ENCODE measurements at regions not wholly inside any gene's neighbourhood (a gene's known extent, or its start where the extent isn't known, plus 50 kb on each side); places are given as distances from the start of the nearest gene placed in this dataset.
"Not testable (repeated sequence)": the region's sequence is repeated elsewhere in the genome, so short reads cannot be mapped to it uniquely, and the experiment has no call there.

DNA sequence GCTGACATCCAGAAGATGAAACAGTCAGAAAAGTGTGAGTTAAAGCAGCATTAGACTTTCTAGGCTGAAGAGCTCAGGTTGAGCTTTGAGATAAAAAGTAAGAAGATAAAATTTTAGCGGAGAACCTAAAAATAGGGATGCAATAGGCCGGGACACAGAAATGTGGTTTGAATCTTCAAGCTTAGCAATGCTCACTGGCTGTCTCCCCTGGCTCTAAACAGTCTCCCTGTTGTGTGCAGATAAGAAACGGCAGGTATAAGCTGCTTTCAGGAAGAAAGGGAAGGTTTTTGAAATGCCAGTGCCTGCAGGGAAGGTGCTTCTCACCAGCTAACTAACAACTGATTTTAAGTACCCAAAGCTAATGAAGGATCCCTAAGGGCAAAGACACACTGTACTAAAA, 718.7 kb upstream of the SGO1 start:
- no peak for DNase-seq

DNA sequence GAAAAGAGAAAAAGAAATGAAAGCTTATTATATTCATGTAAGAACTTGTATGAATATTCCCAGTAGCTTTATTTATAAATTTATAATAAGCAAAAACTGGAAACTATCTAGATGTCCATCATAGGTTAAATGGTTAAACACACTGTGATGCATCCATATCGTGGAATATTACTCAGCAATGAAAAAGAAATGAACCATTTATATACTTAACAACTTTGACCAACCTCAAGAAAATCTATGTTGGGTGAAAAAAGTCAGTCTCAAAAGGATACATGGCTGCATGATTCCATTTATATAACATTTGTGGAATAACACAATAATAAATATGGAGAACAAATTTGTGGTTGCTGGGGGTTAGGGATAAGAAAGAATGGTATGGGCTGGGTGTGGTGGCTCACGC, 713.0 kb upstream of the SGO1 start:
- DNase-seq: no peak

DNA sequence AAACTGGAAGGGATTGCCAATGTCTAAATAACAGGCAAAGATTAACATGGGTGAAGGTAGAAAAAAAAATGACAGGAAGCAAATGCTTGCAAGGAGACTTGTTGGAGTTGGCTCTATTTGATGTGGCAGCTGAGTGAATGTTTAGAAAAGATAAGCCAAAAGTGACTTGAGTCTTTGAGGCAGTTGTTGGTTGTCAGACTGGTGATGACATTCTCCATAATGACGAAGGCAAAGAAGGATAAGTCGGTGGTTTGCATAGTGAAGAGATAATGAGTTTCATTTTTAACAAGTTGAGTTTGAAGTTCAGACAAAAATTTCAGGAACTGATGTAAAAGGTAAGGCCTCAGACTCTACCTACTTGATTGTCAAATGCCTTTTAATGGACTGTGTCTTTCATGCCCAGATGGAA, 704.1 kb upstream of the SGO1 start:
- DNase-seq: no peak

DNA sequence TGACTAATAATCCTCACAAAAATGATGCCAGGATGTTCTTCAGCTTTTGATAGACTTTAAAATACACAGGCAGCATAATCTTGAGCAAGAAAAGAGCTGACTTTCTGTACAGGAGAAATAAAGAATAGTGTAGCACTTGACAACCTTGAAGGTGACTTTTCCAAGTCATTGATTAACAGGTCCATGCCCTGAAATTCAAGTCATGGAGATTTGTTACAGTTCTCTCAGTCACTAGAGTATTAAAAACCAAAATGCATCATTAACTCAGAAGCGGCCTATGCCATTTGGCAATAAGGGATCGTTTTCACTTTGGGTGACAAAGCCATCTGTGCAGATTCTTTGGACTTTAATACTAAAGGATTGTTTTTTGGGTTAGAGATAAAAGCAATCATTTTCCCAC, 692.7 kb upstream of the SGO1 start:
- DNase-seq: no peak

DNA sequence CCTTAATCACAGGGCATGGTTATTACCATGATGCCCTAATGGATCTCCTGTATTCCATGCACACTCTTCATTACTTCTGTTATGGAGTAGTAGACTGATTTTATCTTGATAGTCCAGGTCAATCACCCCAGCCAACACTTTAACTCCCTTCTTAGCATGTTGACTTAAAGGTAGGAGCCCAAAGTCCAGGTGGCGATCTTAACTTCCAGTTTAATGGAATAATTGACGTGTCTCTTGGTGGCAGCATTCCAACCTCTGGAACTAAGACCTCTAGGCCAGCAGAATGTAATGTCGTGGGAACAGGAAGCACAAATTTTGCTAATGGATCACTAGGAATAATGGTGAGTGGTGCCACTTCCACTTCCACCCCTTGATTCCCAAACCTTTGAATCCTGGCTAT, 687.2 kb upstream of the SGO1 start:
- DNase-seq: no peak

DNA sequence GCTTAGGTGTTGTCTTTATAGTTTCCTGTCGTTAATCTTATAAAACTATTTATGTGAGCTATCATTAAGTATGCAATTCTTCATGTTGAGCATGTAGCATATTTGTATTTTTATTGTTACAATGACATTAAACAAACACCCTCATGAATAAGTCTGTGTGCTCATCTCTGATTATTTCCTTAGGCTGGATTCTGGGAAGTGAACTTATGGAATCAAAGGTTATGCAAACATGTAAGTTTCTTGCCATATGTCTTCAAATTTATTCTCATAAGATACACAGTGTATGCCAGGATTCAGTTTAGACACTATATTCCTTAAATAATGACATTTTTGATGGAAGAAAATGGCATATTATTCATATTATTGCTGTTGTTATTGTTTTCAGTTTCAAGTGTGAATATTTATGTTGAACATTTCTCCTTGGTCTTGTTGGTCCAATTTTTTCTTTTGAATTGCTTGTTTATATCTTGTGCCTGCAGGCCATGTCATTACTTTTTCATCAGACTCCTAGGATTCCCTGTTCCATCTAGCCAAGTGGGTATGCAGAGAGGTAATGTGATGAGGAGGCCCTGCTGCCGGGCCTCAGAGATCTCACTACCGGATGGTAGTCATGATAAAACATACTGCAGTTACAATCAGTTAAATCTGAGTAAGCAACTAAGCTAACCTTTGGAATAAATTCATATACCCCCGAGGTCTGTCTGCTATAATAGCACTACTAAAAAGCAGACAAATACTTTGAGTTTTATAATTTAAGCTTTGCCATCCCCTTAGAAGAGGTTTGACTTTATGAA, 684.3 kb upstream of the SGO1 start:
- DNase-seq: no peak

DNA sequence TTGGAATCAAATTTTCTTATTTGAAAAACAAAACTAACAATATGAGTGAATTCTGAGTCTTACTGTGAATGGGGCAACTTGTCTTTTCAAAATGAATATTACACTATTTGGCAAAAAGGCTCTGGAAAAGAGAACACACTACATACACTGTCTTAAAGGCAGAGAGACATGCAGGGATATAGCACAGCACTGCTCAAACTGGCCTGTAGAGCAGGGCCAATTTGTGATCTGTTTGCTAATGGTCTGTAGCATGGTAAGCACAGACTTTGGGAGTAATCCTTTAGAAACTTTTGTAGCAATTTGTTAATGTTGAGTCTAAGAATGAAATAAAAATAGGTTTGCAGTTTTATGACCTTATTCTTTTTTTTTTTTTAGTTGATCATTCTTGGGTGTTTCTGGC, 679.8 kb upstream of the SGO1 start:
- DNase-seq: no peak

DNA sequence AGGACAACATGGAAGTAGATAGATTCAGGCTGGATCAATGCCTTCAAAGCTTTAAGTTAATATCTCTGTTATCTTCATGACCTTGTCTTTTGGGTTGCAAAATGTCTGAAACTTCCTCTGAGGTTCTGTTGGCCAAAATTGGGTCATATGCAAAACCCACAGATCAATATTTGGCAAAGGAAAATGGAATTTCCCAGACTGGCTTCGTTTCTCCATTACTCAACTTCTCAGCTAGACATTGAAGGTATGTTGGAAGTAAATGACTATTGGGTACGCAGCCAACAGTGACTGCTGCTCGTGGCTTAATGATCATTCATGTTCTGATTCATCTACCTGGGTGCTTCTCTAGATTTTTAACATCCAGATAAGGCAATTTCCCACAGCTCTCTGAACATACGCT, 675.4 kb upstream of the SGO1 start:
- no peak for DNase-seq

DNA sequence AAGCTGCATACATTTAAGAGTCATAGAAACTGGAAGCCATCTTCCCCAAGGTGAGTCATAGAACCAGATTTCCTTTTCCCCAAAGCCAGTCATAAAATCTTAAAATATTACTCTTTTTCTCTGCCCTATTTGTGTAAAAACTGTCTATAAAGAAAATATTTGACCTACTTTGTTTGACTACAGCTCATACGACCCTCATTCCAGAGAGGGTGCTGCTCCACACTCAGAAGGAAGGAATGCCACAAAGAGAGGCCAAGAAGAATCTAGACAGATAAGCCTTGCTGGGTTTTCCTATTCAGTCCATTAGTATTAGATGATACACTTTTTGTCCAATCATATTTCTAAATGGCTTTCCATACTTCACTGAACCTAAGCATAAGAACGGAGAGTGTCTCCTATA, 671.6 kb upstream of the SGO1 start:
- DNase-seq: no peak

DNA sequence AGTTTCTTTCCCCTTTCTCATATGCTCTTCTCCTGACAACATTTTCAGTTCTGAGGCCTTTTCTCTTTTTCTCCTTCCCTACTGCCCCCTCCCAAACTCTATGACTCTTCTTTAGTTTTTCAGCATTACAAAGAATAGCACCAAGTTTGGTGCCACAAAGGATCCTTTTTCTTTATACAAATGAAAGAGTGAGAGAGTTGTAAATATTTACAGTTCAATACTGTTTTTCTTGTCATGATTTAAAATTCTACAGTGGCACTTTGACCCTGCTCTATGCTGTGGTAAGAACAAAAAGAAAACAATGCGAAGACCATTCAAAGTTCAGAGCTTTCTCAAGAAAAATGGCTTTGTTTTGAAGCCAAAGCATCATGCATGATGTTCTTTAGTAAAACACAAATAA, 667.9 kb upstream of the SGO1 start:
- no peak for DNase-seq

DNA sequence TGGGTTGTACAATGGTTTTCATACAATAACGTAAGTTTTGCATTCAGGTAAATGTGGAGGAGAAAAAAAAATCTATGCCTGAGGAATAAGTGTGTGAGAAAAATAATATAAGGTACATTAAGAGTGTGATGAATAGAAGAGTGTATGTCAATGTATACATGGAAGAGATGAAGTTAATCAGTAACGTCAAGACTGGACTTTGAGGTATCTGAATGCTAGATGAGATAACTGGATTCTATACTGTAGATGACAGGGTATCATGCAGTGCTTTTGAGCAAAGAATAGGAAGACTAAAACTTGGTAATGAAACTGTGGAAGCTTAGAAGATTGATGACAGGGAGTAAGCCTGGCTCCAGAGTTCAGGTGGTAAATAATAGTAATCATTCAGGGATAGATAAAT, 666.7 kb upstream of the SGO1 start:
- DNase-seq: no peak

DNA sequence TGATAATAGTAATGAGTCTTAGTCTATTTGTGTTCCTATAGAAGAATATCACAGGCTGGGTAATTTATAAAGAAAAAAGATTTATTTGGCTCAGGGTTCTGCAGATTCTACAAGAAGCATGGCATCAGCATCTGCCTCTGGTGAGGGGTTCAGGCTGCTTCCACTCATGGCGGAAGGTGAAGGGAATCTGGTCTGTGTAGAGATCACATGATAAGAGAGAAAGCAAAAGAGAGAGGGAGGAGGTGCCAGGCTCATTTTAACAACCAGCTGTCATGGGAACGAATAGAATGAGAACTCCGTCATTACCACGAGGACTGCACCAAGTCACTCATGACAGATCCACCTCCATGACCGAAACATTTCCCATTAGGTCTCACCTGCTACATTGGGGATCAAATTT, 664.0 kb upstream of the SGO1 start:
- DNase-seq: no peak

DNA sequence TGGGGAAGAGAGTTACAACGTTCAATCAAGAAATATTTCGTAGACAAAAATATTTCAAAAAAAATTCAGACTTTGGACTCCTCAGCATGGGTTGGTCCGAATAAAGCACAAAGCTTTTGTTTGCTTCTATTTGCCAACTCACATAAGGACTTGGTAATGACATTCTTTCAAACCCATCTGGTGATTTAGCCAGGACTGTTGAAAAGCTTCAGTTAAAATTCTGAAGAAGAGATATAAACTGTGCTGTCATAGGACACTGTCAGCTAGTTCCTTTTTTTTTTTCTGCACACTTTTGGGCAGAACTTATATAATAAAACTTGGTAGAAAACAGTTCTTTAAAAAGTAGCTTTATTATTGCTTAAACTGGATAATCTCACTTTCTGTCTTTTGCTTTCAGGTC, 660.8 kb upstream of the SGO1 start:
- DNase-seq: no peak

DNA sequence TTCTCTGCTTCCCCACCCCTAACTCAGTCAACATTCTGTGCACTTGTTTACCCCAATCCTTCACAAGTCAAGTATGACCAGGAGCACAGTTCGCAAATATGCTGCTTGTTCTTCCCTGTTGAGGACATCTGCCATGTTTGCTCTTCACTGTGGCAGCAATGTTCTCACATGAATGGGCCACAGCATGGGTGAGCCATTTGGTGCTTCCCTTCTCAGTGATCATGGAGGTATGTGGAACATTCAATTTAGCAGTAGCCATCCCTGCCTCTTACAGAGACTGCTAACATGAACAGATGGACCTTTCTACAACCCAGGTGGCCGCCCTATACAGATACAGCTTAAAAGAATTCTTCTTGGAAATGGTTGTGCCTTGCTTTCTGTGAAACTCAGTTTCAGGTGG, 660.1 kb upstream of the SGO1 start:
- no peak for DNase-seq

DNA sequence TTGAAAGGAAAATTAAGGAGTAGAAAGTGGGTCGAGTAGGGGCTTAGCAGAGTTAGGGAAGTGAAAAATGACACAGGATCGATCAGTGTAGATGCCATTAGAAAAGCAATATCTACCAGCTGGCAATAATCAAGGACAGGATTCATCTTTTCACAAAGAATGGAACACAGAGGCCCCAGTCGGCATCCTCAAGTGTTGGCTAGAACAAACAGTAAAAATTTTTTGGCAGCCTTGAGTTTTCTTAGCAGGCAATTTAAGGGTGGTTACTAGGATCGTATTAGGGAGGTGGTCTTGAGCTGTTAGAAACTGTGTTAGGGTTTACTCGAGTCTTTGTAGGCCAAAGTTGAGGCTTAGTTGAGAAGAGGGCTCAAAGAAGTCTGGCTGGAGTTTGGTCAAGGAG, 658.8 kb upstream of the SGO1 start:
- no peak for DNase-seq

DNA sequence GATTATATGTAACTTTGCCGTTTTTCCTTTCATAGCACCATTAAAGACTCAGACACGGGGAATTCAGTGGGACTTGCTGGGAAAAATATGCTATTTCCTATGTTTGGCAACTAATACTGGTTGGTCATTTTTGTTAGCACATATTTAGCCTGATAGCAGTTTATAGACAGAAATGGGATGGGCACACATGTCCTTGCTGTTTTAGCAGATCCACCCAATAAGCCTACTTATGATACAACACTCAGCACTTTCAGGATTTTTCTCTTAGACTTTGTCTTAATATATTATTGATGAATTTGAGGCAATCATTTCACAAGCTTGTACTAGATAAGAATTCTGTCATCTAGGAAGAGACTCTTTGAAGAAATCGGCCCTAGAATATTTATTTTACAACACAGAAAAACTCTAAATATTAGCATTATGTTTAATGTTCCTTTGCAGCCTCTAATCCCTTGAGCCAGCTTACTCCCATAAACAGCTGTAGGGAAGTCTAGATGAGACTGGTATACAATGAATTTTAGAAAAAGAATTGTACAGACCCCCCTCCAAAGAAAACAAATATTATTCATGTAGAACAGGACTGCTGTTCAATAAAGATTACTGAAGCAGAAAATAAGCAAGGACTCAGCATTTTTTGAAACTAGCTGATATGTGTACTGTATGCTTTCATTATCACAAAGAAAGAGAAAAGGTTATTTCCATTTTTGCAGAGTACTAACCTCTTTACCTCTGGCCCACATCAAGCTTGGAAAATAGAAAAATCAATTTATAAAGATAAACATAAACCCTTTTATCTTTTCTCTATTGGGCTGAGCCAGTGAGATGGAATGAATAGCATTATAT, 656.8 kb upstream of the SGO1 start:
- no peak for DNase-seq

DNA sequence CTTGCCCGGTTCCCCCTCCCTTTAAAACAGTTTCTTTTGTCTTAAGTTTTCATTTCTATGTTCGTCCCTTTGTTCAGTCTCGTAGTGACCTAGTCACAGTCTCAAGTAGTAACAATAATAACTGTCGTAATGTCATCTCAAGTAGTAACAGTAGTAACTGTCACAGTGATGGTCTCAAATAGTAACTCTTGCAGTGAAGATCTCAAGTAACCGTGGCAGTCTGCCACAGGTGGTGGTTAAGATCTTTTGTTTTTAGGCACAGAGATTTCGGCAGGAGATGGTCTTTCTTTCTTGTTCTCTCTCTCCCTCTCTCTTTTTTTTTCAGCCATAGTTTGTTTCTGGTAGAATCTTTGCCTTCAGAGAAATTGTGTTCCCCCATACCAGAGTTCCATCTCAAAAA, 656.0 kb upstream of the SGO1 start:
- DNase-seq: no peak

DNA sequence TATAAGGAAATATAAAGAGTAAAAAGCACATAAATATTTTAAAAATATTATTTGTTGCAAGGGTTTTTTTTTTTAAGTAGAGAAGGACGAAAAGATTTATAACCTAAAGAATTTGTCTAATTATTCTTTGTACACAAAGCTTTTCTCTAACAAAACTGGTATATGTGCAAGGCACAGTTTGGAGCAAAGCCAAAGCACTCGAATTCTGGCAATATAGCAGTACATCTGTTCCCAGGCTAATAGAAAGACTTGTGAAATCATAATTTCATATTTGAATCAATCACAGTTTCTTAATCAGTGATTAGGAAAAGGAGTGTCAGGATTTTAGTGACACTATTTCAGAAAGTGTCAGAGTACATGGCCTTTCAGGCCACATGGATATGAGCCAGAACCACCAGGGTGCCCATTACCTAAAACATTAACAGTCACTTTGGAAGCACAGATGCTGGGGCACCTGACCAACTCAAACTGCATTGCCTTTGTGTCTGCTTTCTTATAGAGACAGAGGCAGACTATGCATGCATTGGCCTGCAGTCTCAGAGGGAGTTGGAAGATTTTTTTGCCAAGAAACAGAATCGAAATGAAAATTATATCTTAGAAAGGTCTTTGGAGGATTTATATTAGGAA, 651.8 kb upstream of the SGO1 start:
- no peak for DNase-seq

DNA sequence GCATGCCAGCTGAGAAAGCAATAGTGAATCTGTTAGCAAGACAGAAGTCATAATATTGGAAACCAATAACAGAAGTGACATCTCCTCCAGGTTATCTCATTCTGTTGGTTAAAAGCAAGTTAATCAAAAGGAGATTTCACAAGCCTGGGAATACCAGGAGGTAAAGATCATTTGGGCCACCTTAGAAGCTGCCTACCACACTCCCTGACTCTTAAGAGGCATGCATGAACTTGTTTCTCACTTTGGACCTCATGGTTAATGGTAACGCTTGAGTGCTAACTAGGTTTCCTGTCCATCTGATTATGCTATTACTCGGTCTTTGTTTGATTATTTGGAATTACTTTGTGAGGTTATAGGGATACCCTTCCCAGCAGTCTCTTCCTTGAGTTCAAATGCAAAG, 650.8 kb upstream of the SGO1 start:
- DNase-seq: no peak

DNA sequence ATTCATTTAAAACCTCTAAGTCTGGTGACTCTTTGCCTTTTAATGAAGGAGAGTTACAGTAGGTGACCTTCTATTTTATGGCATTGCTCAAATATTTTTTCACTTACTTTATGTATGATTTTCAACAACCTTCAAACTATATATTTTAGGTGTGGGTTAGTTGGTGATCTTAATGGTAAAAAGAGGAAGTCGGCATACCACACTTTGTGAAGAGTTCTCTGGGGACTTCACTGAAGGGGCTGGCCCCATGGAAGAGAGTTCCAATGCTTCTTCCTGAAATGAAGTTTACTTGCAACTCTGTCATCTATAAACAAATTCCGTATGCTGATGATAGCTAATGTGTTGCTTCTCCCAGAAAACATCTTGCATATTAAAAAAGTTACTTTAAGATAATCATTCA, 647.0 kb upstream of the SGO1 start:
- no peak for DNase-seq

DNA sequence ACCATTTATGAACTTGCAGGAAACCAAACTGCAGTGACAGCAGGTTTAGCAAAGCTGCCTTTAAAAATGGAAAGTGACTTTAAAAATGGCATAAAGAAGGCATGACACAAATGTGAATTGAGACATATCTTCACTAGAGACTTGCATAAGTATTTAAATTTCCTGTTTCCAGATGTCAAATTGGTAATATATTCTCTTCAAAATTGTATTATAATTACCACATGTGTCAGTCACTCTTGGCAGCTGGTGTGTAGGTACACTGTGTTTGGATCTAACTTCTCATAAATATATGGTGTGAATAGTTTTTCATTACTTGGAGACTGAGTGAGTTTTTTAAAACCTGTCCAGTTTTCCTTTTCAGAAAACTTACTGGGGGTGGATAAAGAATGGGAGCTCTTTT, 636.2 kb upstream of the SGO1 start:
- DNase-seq: no peak

DNA sequence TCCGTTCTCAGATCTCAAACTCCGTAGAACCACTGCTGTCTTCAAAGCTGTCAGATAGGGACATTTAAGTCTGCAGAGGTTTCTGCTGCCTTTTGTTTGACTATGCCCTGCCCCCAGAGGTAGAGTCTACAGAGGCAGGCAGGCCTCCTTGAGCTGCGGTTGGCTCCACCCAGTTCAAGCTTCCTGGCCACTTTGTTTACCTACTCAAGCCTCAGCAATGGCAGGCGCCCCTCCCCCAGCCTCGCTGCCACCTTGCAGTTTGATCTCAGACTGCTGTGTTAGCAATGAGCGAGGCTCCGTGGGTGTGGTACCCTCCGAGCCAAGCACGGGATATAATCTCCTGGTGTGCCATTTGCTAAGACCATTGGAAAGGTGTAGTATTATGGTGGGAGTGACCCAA, 634.9 kb upstream of the SGO1 start:
- DNase-seq: not testable (repeated sequence)

DNA sequence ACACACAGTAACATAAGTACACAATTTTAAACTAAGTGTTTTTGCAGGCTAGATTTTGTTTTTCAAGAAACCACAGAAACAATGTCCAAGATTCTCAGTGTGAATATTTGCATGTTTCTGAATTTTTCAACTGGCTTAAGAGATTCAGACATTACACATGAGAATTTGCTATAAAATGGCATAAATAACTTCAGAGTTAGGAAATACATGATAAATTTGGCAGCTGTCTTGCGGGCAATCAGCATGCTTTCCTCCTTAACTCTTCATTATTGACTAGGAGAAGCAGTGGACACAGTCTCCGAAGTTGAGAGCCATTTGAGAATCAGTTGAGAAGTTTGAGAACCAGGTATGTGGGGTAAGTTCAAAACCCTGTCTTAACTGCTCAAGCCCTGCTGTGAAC, 625.6 kb upstream of the SGO1 start:
- no peak for DNase-seq

DNA sequence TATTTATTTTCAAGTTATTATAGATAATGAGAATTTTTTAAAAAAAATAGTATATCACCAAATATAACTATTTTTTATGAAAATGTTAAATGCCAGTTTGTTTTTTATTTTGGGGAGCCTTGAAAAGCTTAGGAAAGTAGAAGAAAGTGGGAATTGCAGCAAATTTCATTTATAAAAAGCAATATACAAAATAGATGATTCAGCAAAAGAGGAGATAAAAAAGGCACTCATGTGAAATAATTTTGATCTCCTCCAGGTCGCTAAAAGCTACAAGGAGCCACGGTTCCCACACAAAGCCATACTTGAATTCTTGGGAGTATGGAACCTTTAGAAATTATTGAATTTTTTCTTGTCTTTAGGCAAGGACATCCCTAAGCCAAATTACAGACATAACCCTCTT, 625.0 kb upstream of the SGO1 start:
- DNase-seq: no peak

Measured in NCI-H748 treated with DMSO at 0.1 percent for 48 hours (cell line).